ENCODE measurements at regions not wholly inside any gene's neighbourhood (a gene's known extent, or its start where the extent isn't known, plus 50 kb on each side); places are given as distances from the start of the nearest gene placed in this dataset.

GRCh38 chr3:20898962-20899361 lies 713.0 kb upstream of the SGO1 start:
- TF ChIP-seq CTCF (IDR thresholded peaks at IDR 0.05) (no peak), EP300 (IDR thresholded peaks at IDR 0.05) (no peak)
